ENCODE measurements at regions not wholly inside any gene's neighbourhood (a gene's known extent, or its start where the extent isn't known, plus 50 kb on each side); places are given as distances from the start of the nearest gene placed in this dataset.
"Not testable (repeated sequence)": the region's sequence is repeated elsewhere in the genome, so short reads cannot be mapped to it uniquely, and the experiment has no call there.

DNA sequence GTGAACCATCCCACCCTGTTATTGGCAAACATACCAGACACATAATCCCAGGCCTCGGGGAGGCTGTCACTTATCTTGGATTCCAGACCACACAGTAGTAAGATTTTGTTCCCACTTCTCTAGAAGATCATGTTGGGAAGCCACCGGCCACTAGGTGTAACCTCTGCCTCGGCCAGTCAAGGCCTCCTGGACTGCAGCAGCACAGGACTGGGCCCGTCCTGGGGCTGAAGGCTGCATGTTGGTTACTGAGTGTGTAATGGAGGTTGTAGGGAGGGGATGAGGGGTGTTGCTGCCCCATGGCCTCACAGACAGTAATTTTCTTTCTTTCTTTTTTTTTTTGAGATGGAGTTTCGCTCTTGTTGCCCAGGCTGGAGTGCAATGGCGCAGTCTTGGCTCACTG is 92.4 kb upstream of the SYT13 start:
- intact Hi-C loops (cut with DNase I) = loop anchor here (10.0 kb wide), 3 partner anchors 276 to 396 kb away; no protein-coding TSS in a partner anchor
- WGBS, 3 donors = 78 to 89% (median 88%) methylated on average over 6 of the region's 6 CpGs

GRCh38 chr11:45374653-45375059 is 88.5 kb upstream of the SYT13 start:
- Histone ChIP-seq H3K4me3 (no peak overlapping the region), H3K9me3 (no peaks in the 10 kb centered on the region), H3K27me3 (no peaks in the 10 kb centered on the region), H3K36me3 (no peaks in the 10 kb centered on the region), H3K27ac (no peak overlapping the region), H3K4me1 (ENCODE audit: insufficient read depth) (no peaks in the 10 kb centered on the region)
- WGBS, 3 donors = 74 to 85% (median 84%) methylated on average over 5 of the region's 5 CpGs
- no peak for TF ChIP-seq EP300 (IDR thresholded peaks at IDR 0.05)
- no peak for TF ChIP-seq POLR2A (IDR thresholded peaks at IDR 0.05)
- TF ChIP-seq CTCF (IDR thresholded peaks at IDR 0.05) = no peak
- intact Hi-C loops (cut with DNase I) = loop anchor here (10.0 kb wide), 3 partner anchors 280 to 400 kb away; no protein-coding TSS in a partner anchor
- no peak for DNase-seq

More for the DNA sequence above, 92.4 kb upstream of the SYT13 start:
- Histone ChIP-seq H3K27ac (no peak overlapping the region), H3K36me3 (no peaks in the 10 kb centered on the region), H3K27me3 (no peaks in the 10 kb centered on the region), H3K4me1 (ENCODE audit: insufficient read depth) (peaks cover 4% of the 10 kb centered on the region), H3K4me3 (no peak overlapping the region), H3K9me3 (no peaks in the 10 kb centered on the region)
- DNase-seq = no peak
- TF ChIP-seq CTCF (IDR thresholded peaks at IDR 0.05) (no peak), EP300 (IDR thresholded peaks at IDR 0.05) (no peak), POLR2A (IDR thresholded peaks at IDR 0.05) (no peak)

DNA sequence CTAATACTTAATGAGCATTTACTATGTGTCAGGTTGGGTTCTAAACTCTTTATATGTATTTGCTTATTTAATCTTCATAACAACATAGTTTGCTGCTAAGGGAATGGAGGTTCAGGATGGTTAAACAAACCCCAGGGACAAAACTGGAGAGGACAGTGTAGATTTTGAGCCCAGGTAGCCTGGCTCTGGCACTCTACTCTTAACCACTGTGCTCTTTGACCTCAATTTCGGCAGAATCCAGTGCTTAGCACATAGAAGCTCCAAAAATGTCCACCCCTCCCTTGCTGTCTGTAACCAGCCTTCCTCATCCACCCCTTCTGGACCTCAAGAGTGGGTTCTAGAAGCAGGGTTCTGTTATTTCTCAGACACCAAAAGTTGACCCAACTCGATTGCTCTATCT is 88.0 kb upstream of the SYT13 start:
- intact Hi-C loops (cut with DNase I) = loop anchor here (10.0 kb wide), 3 partner anchors 281 to 401 kb away; no protein-coding TSS in a partner anchor
- no peak for DNase-seq
- whole genome bisulfite sequencing, 3 donors = 72 to 85% (median 79%) methylated on average over 2 of the region's 2 CpGs

DNA sequence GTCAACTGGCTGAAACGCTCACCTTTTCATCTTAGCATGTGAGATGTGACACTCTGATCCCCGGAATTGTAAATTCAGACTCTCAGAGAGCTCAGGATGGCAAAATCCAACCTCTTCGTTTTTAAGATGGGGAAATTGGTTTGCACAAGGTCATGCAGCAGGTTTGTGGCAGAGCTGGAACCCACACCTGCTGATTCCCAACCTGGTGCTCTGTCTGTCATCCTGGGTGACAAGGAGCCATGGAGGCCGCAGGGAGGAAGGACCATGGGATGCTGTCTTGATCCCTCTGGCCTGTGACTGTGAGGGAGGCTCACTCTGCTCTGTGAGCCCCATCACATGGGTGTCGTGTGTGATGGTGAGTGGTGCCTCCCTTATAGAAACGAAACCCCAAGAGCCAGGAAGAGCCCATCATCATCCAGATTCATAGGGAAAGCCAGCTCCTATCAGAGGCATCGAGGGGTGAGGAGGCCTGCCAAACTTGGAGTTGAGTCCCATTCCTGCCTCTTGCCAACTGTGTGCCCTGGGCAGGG is 87.4 kb upstream of the SYT13 start:
- WGBS, 3 donors = 87 to 92% (median 88%) methylated on average over 7 of the region's 7 CpGs
- Histone ChIP-seq H3K4me3 (no peak overlapping the region), H3K27me3 (no peaks in the 10 kb centered on the region), H3K9me3 (no peaks in the 10 kb centered on the region), H3K4me1 (ENCODE audit: insufficient read depth) (no peaks in the 10 kb centered on the region), H3K36me3 (no peaks in the 10 kb centered on the region), H3K27ac (no peak overlapping the region)
- no peak for DNase-seq
- intact Hi-C loops (cut with DNase I) = loop anchor here (10.0 kb wide), 3 partner anchors 281 to 401 kb away; no protein-coding TSS in a partner anchor
- TF ChIP-seq EP300 (IDR thresholded peaks at IDR 0.05) (no peak), POLR2A (IDR thresholded peaks at IDR 0.05) (no peak)

More for the DNA sequence above, 88.0 kb upstream of the SYT13 start:
- H3K27ac ChIP-seq = no peak overlapping the region
- no peaks in the 10 kb centered on the region for H3K9me3 ChIP-seq
- no peaks in the 10 kb centered on the region for H3K36me3 ChIP-seq
- no peaks in the 10 kb centered on the region for H3K4me1 ChIP-seq (ENCODE audit: insufficient read depth)
- no peaks in the 10 kb centered on the region for H3K27me3 ChIP-seq
- TF ChIP-seq CTCF (IDR thresholded peaks at IDR 0.05) (no peak), EP300 (IDR thresholded peaks at IDR 0.05) (no peak)
- H3K4me3 ChIP-seq = no peak overlapping the region

- not testable (repeated sequence) for H3K27ac ChIP-seq; H3K9me3 ChIP-seq; H3K4me1 ChIP-seq (ENCODE audit: insufficient read depth); DNase-seq; H3K36me3 ChIP-seq; H3K27me3 ChIP-seq; H3K4me3 ChIP-seq
- 88 to 91% (median 90%) methylated on average over 16 of the region's 16 CpGs for WGBS, 3 donors
- intact Hi-C loops (cut with DNase I) = loop anchor here (10.0 kb wide), 3 partner anchors 282 to 402 kb away; no protein-coding TSS in a partner anchor
These were observed 86.3 kb upstream of the SYT13 start for GRCh38 chr11:45372414-45372813.
